ENCODE measurements at regions not wholly inside any gene's neighbourhood (a gene's known extent, or its start where the extent isn't known, plus 50 kb on each side); places are given as distances from the start of the nearest gene placed in this dataset.

DNA sequence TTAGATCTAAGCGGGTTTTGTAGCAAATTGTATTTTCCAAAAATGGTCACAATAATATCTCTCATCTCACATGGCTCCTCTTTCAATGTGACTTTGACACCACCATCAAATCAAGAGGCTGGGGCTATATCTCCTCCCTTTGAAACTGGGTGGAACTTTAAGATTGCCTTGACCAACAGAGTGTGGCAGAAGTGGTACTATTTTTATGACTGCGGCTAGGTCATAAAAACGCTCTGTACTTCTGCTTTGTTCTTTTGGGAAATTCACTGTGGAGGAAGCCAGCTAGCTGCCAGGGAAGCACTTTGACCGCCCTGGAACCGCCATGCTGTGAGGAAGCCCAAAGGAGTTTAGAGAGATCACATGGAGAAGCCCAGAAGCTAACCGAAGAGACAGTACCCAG, 50.7 kb upstream of the ACOT11 start:
- no peak for DNase-seq (ENCODE audit: low read depth)

GRCh38 chr1:54495954-54496353, 52.1 kb upstream of the ACOT11 start:
- no peak for DNase-seq (ENCODE audit: low read depth)

DNA sequence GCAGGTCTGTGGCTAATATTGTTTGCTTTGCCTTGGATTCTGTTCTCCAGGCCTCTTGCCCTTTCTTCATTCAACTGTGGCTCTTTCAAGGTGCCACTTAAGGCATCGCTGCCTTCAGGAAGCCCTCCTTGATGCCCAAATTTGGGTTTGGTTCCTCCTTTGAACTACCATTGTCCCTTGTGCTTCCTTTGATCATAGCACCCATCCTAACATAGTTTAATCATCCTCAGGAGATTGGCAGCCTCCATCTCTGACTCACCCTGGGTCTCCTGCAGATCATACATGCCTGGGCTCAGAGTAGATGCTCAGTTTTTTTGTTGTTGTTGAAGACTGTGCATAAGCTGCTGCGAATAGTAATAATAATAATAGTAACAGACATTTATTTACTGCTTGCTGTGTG, 54.4 kb upstream of the ACOT11 start:
- DNase-seq (ENCODE audit: low read depth) = no peak

- DNase-seq (ENCODE audit: low read depth) = no peak
Measured at GRCh38 chr1:54490361-54491248, 57.4 kb upstream of the ACOT11 start.

GRCh38 chr1:54489627-54490250, 58.3 kb upstream of the ACOT11 start:
- no peak for DNase-seq (ENCODE audit: low read depth)

- peak; percentile 65 for DNase-seq (ENCODE audit: low read depth)
Measured at GRCh38 chr1:54488779-54489626, 59.0 kb upstream of the ACOT11 start.

DNA sequence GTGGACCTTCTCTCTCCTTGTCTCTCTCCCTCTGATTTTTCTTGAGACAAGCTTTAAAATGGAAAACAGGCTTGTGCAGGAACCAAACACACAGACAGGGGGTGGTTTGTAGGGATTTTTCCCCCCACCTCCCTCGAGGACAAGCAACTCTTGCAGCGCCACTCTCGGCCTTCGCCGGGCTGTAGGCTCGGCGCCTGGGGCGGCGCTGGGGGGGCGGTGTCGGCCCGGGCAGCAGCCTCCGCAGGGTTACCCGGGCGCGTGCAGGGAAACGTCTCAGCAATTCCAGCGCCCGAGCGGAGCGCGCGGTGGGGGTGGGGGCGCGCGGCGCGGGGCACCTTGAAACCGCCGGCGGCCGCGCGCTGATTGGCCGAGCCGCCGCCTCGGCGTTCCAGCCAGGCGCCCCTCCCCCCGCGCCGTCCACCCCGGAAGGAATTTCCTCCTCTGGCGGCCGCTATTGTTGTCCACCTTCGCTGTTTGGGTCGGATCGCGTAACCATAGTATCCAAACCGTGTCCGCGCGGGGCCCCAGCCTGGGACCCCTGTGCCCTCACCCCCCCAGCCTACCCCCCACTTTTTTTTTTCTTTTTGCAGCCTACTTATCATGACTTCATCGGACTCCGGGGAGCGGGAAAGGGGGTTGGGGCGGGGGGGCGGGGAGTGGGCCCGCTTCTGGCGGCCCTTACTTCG, 59.8 kb upstream of the ACOT11 start:
- peak; percentile 58 for DNase-seq (ENCODE audit: low read depth)

DNA sequence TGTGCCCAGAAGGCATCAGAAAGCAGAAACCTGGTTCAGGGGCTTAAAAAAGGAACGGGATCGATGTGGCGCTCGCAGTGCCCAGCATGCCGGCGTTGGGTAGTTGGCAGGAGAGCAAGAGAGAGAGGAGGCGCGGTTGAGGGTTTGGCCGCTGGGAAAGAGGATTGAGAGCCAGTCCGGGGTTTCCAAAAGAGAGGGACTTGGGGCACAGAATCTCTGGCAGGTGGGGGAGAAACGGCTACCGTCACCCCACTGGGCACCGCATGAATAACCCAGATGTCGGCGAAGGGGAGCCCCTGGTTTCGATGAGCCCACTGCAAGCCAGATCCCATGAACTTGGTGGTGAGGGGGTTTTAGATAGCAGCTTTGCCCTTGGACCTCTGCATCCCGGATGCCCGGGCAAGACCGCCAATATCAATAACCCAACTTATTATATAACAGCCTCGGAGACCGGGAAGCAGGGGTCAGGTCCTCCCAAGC, 60.4 kb upstream of the ACOT11 start:
- DNase-seq (ENCODE audit: low read depth) = no peak

DNA sequence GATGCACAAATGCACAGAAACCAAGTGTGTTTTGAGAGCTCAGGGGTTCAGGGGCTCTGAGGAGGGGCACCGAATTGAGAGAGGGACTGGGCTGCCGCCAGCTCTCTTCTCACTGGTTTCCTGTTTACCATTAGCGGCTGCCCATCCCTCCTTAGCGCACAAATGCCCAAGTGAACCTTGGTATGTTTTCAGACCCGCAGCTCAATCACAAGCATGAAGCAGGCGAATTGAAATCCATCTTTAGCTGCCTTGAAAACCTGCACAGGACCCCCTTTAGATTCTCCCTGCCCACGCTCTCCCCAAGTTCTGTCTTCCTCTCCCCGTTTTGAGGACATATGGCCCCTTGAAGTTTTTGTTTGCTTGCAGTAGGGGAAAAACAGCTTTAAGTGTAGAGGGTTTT, 61.1 kb upstream of the ACOT11 start:
- no peak for DNase-seq (ENCODE audit: low read depth)

DNA sequence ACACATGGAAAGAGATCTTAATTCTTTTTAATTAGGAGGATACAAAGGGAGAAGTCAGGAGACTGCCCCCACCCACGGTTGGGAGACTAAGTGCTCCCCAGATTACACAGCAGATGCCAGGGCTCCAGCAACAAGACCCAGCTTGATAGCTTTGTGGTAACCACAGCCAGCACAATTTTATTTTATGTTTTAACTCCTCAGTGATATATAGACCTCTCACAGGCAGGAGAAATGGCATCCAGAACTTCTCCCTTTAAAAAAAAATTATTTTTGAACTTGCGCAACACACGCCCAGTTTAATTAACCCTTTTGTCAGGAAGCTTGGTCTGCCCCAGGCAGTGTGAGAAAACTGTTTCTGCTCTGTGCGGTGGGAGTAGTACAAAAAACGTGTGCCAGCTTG, 62.6 kb upstream of the ACOT11 start:
- DNase-seq (ENCODE audit: low read depth) = no peak

GRCh38 chr1:54483875-54484437, 64.1 kb upstream of the ACOT11 start:
- DNase-seq (ENCODE audit: low read depth) = no peak

GRCh38 chr1:54481201-54481884, 66.7 kb upstream of the ACOT11 start:
- no peak for DNase-seq (ENCODE audit: low read depth)

GRCh38 chr1:54480525-54480848, 67.5 kb upstream of the ACOT11 start:
- DNase-seq (ENCODE audit: low read depth) = no peak

GRCh38 chr1:54479841-54480524, 68.0 kb upstream of the ACOT11 start:
- no peak for DNase-seq (ENCODE audit: low read depth)

DNA sequence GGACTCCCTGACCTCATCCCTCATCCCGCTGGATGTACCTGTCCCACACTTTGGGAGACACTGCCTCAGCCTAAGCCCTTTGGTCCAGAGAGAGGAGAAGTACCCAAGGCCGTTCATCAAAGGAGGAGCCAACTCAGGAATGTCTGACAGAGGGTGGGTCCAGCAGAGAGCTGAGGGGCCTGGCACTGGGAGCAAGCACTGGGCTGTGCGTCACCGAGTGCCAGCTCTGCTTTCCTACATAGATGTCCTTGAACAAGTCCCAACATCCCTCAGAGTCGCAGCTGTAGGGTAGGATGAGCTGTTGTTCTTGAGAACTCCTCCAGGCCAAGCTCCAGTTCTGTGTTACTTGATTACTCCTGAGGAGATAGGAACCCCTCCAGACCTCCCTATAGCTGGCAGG, 68.8 kb upstream of the ACOT11 start:
- no peak for DNase-seq (ENCODE audit: low read depth)

DNA sequence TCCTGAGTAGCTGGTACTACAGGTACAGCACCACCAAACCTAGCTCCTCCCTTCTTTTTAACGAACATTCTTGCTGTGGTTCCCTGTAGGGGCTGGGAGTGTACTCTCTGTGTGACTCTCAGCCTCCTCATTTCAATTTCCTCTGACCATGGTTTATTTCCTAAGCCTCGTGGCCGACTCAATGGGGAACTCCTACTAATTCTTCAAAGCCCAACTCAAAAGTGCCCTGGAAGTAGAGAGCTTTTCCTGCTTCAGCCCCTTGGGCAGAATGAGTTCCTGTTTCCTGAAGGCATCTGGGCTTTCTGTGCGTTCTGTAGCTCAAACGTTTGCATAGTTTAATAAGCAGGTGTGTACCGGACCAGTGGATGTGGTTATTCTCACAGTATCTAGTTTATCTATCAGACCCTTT, 70.9 kb upstream of the ACOT11 start:
- no peak for DNase-seq (ENCODE audit: low read depth)

- DNase-seq (ENCODE audit: low read depth) = no peak
Measured at GRCh38 chr1:54476530-54477109, 70.4 kb upstream of the SSBP3 start.

DNA sequence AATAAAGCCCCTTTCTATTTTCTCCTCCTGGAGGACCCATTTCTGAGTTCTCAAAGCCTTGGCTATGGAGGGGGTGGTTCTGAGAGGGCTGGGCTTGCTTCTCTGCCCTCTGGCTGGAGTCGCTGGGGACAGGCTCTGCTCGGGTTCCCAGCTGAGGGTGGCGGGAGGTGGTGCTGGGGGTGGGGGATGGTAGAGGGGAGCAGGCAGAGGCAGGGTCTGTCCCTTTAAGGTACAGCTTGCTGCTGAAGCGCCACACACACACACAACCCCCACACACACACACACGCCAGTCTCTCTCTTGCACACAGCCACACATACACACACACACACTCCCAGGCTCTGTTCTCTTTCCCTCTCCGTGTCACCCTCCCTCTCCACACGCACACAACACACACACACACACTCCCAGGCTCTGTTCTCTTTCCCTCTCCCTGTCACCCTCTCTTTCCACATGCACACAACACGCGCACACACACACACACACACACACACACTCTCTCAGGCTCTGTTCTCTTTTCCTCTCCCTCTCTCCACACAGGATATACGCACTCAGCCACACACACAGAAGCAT, 69.8 kb upstream of the SSBP3 start:
- no peak for DNase-seq (ENCODE audit: low read depth)

GRCh38 chr1:54475357-54475881, 69.2 kb upstream of the SSBP3 start:
- no peak for DNase-seq (ENCODE audit: low read depth)

All from stimulated activated CD8-positive, alpha-beta memory T cell treated with anti-CD3 and anti-CD28 coated beads, Interleukin-15, amount 100 ng/mL, for 24 hours (primary cell).